Osteoblast (primary cell): ENCODE measurements at regions not wholly inside any gene's neighbourhood (a gene's known extent, or its start where the extent isn't known, plus 50 kb on each side); places are given as distances from the start of the nearest gene placed in this dataset.

ENCODE experiments used
- DNase-seq: peaks from one replicate; pipeline ENCODE4 v3.0.0; 2011; ENCODE audit warnings: low spot score, mixed read lengths; ENCODE audit not compliant: insufficient read length; ENCODE audit errors: missing footprints
- H2AFZ ChIP-seq: 2 replicates; pipeline ENCODE4 v1.6.0; 2011; ENCODE audit warnings: mild to moderate bottlenecking, low read length
- H3K27ac ChIP-seq: 2 replicates; pipeline ENCODE4 v1.5.1; 2011; ENCODE audit warnings: mild to moderate bottlenecking, low read depth, low read length, moderate library complexity
- H3K27me3 ChIP-seq: 2 replicates; pipeline ENCODE4 v1.6.0; 2012; ENCODE audit warnings: mild to moderate bottlenecking, control low read depth, inconsistent platforms, low read length, moderate library complexity; ENCODE audit not compliant: insufficient read depth
- H3K36me3 ChIP-seq: 2 replicates; pipeline ENCODE4 v1.5.1; 2011; ENCODE audit warnings: mild to moderate bottlenecking, low read length, control low read depth, moderate library complexity; ENCODE audit not compliant: insufficient read depth
- H3K4me1 ChIP-seq: 2 replicates; pipeline ENCODE4 v1.5.1; 2011; ENCODE audit warnings: mild to moderate bottlenecking, low read length, control low read depth, moderate library complexity; ENCODE audit not compliant: insufficient read depth
- H3K4me2 ChIP-seq: 2 replicates; pipeline ENCODE4 v1.6.0; 2011; ENCODE audit warnings: mild to moderate bottlenecking, low read length; ENCODE audit not compliant: insufficient read depth
- H3K4me3 ChIP-seq: fragments of 200-600 bp; sonication (generic); 3 replicates; pipeline ENCODE4 v1.5.1; 2012; ENCODE audit warnings: mild to moderate bottlenecking, low read length, inconsistent platforms; ENCODE audit not compliant: insufficient read depth
- H3K79me2 ChIP-seq: 2 replicates; pipeline ENCODE4 v1.6.0; 2012; ENCODE audit warnings: mild to moderate bottlenecking, low read length, control low read depth, inconsistent platforms; ENCODE audit not compliant: insufficient read depth
- H3K9me3 ChIP-seq: 2 replicates; pipeline ENCODE4 v1.5.1; 2011; ENCODE audit warnings: low read depth, low read length, control low read depth
- H4K20me1 ChIP-seq: 2 replicates; pipeline ENCODE4 v1.6.0; 2012; ENCODE audit warnings: mild to moderate bottlenecking, low read length, control low read depth; ENCODE audit not compliant: insufficient read depth
- TF ChIP-seq, protein P1 (sequence below): IDR thresholded peaks from 2 replicates; pipeline ENCODE4 v1.5.1; 2011; ENCODE audit warnings: mild to moderate bottlenecking, low read depth, low read length, moderate library complexity; ENCODE audit errors: extremely low read depth

GRCh38 chr9:32067261-32067660 is 317.2 kb upstream of the ACO1 start:
- Histone ChIP-seq H3K27me3 (no peaks in the 10 kb centered on the region), H3K4me3 (no peak overlapping the region), H2AFZ (no peak overlapping the region), H3K4me1 (no peaks in the 10 kb centered on the region), H3K9me3 (no peaks in the 10 kb centered on the region), H3K4me2 (no peak overlapping the region), H3K79me2 (no peaks in the 10 kb centered on the region), H4K20me1 (no peaks in the 10 kb centered on the region), H3K36me3 (no peaks in the 10 kb centered on the region), H3K27ac (no peak overlapping the region)
- TF ChIP-seq, protein P1, sequence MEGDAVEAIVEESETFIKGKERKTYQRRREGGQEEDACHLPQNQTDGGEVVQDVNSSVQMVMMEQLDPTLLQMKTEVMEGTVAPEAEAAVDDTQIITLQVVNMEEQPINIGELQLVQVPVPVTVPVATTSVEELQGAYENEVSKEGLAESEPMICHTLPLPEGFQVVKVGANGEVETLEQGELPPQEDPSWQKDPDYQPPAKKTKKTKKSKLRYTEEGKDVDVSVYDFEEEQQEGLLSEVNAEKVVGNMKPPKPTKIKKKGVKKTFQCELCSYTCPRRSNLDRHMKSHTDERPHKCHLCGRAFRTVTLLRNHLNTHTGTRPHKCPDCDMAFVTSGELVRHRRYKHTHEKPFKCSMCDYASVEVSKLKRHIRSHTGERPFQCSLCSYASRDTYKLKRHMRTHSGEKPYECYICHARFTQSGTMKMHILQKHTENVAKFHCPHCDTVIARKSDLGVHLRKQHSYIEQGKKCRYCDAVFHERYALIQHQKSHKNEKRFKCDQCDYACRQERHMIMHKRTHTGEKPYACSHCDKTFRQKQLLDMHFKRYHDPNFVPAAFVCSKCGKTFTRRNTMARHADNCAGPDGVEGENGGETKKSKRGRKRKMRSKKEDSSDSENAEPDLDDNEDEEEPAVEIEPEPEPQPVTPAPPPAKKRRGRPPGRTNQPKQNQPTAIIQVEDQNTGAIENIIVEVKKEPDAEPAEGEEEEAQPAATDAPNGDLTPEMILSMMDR = no peak
- DNase-seq = no peak

GRCh38 chr9:32069169-32069813 is 315.2 kb upstream of the ACO1 start:
- Histone ChIP-seq H2AFZ (no peak overlapping the region), H3K4me1 (no peaks in the 10 kb centered on the region), H4K20me1 (no peaks in the 10 kb centered on the region), H3K9me3 (no peaks in the 10 kb centered on the region), H3K27me3 (no peaks in the 10 kb centered on the region), H3K27ac (no peak overlapping the region), H3K4me3 (no peak overlapping the region), H3K79me2 (no peaks in the 10 kb centered on the region), H3K36me3 (no peaks in the 10 kb centered on the region), H3K4me2 (no peak overlapping the region)
- no peak for DNase-seq
- TF ChIP-seq, protein P1 = peak; percentile 16

GRCh38 chr9:32069969-32070368 is 314.5 kb upstream of the ACO1 start:
- TF ChIP-seq, protein P1 = no peak
- no peaks in the 10 kb centered on the region for H3K36me3 ChIP-seq
- H3K9me3 ChIP-seq = no peaks in the 10 kb centered on the region
- H3K4me3 ChIP-seq = no peak overlapping the region
- no peaks in the 10 kb centered on the region for H3K4me1 ChIP-seq
- no peak overlapping the region for H3K4me2 ChIP-seq
- H3K79me2 ChIP-seq = no peaks in the 10 kb centered on the region
- H3K27ac ChIP-seq = no peak overlapping the region
- no peak overlapping the region for H2AFZ ChIP-seq
- no peak for DNase-seq
- no peaks in the 10 kb centered on the region for H3K27me3 ChIP-seq
- H4K20me1 ChIP-seq = no peaks in the 10 kb centered on the region

DNA sequence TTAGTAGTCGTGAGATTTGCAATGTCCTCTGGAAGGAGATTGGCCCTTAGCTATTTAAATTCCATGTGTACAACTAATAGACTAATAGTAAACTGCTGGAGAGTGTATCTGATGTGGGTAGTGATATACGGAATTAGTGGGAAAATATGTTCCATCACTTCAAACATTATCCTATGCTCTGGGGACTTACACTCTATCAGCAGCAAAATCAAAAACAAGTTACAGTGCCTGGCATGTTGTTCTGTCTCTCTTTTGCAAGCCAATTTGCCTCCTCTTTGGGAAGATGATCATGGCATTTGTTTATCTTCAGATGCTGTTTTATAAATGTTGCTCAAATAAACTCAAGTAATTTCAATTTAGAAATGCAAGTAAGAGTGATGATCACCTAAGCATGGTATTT is 311.9 kb upstream of the ACO1 start:
- no peak overlapping the region for H2AFZ ChIP-seq
- H3K4me1 ChIP-seq = no peaks in the 10 kb centered on the region
- H3K4me3 ChIP-seq = no peak overlapping the region
- no peaks in the 10 kb centered on the region for H3K36me3 ChIP-seq
- TF ChIP-seq, protein P1 = no peak
- H3K79me2 ChIP-seq = no peaks in the 10 kb centered on the region
- H3K4me2 ChIP-seq = no peak overlapping the region
- H3K27me3 ChIP-seq = no peaks in the 10 kb centered on the region
- H3K9me3 ChIP-seq = no peaks in the 10 kb centered on the region
- DNase-seq = peak; percentile 3
- no peak overlapping the region for H3K27ac ChIP-seq
- no peaks in the 10 kb centered on the region for H4K20me1 ChIP-seq
